ENCODE measurements at regions not wholly inside any gene's neighbourhood (a gene's known extent, or its start where the extent isn't known, plus 50 kb on each side); places are given as distances from the start of the nearest gene placed in this dataset.

DNA sequence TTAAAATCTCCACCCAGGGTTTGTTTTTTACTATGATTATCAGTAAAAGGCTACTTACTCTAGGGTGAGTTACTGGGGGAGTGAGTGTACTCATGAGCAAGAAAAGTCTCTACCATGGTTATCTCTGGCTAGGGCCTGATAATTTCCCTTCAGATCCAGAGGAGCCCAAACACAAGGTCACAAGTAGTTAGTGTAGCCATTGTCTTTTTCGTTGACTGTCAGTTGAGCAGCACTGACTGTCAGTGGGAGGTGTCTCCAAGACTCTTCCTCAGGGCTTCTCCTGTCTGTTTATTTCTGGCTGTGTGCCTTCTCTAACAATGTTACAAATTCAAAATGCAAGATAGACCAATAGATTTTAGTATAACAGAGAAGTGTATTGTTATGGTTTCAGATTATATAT is 181.2 kb upstream of the MIS18BP1 start:
- Histone ChIP-seq H3K9me3 (ENCODE audit: control insufficient read depth, insufficient read depth, low read length) (no peaks in the 10 kb centered on the region), H3K36me3 (ENCODE audit: insufficient read depth, low read length) (no peaks in the 10 kb centered on the region), H3K4me1 (ENCODE audit: insufficient read depth, low read length) (no peaks in the 10 kb centered on the region), H3K9ac (ENCODE audit: low read depth, low read length) (no peak overlapping the region)

DNA sequence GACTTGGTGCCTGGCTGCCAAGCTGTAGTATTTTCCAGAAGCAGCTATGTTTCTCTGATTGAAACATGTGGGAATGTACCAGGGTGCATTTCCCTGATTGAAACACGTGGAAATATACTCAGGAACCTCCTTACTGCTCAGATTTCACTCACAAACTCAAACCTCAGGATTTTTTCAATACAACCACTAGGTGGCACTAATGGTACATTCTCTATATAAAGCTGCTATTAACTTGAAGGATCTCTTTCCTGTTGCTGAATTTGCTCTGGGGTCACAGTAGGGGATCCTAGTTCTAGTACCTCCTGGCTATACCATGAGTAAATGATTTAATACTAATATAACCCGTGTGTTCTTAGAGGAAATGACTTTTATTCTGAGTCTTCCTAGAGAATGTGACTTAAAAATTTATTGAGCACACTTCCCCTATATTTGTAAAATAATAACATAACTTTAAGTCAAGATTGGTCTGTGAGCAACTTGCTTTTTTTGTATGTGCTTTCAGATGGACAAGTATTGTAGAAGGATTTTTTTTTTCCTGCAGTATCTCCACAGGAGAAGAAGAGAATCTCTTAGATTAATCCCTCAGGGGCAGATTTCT is 173.8 kb upstream of the MIS18BP1 start:
- Histone ChIP-seq H3K4me1 (ENCODE audit: insufficient read depth, low read length) (no peaks in the 10 kb centered on the region; the same call in 1 of the 2 replicates), H3K36me3 (ENCODE audit: insufficient read depth, low read length) (no peaks in the 10 kb centered on the region), H3K9ac (ENCODE audit: low read depth, low read length) (no peak overlapping the region), H3K9me3 (ENCODE audit: control insufficient read depth, insufficient read depth, low read length) (no peaks in the 10 kb centered on the region)

GRCh38 chr14:45406942-45407341 is 153.9 kb upstream of the MIS18BP1 start:
- Histone ChIP-seq H3K36me3 (ENCODE audit: insufficient read depth, low read length) (no peaks in the 10 kb centered on the region), H3K4me1 (ENCODE audit: insufficient read depth, low read length) (no peaks in the 10 kb centered on the region), H3K9ac (ENCODE audit: low read depth, low read length) (no peak overlapping the region), H3K9me3 (ENCODE audit: control insufficient read depth, insufficient read depth, low read length) (no peaks in the 10 kb centered on the region; the same call in none of the 2 replicates)

- H3K4me1 ChIP-seq (ENCODE audit: insufficient read depth, low read length): peaks cover 9% of the 10 kb centered on the region; the same call in 1 of the 2 replicates
- H3K9ac ChIP-seq (ENCODE audit: low read depth, low read length): no peak overlapping the region
- H3K9me3 ChIP-seq (ENCODE audit: control insufficient read depth, insufficient read depth, low read length): no peaks in the 10 kb centered on the region; the same call in 1 of the 2 replicates
- H3K36me3 ChIP-seq (ENCODE audit: insufficient read depth, low read length): no peaks in the 10 kb centered on the region
Observed at GRCh38 chr14:45400950-45401640, 148.1 kb upstream of the MIS18BP1 start.

DNA sequence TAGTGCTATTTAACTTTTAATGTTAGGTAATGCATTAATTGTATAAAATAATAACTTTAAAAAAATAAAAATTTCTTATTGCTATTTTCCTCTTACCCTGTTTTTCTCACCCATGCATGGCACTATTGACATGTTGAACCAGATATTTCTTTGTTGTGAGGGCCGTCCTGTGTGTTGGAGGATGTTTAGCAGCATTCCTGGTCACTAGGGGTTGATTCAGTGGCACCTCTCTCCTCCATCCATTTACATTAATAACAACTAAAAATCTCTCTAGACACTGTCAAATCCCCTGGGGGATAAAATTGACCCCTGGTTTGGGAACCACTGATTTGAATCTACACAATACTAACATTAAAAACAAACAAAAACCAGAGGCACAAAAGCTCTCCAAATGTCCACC is 147.5 kb upstream of the MIS18BP1 start:
- Histone ChIP-seq H3K4me1 (ENCODE audit: insufficient read depth, low read length) (peaks cover 9% of the 10 kb centered on the region; the same call in 1 of the 2 replicates), H3K9ac (ENCODE audit: low read depth, low read length) (no peak overlapping the region), H3K9me3 (ENCODE audit: control insufficient read depth, insufficient read depth, low read length) (no peaks in the 10 kb centered on the region), H3K36me3 (ENCODE audit: insufficient read depth, low read length) (no peaks in the 10 kb centered on the region)

DNA sequence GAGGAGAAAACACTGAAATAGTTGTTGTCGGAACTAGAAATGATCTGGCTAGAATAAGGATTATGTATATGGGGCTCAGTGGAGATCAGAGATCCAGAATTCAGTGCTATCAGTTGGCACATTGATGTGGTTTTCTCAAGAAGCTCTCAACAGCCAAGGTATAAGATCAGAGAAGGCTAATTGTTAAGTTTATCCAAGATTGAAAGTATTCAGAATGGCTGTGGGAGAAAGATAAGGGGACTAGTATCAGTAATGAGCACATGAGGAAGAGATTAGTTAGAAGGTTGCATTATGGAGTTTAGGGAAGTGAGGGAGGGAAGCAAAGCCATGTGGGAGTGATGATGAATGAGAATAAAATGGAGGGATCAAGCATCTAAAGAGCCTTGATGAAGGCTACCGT is 128.1 kb upstream of the MIS18BP1 start:
- no peaks in the 10 kb centered on the region for H3K9me3 ChIP-seq (ENCODE audit: control insufficient read depth, insufficient read depth, low read length)
- no peaks in the 10 kb centered on the region for H3K36me3 ChIP-seq (ENCODE audit: insufficient read depth, low read length)
- H3K4me1 ChIP-seq (ENCODE audit: insufficient read depth, low read length): no peaks in the 10 kb centered on the region
- no peak overlapping the region for H3K9ac ChIP-seq (ENCODE audit: low read depth, low read length)

DNA sequence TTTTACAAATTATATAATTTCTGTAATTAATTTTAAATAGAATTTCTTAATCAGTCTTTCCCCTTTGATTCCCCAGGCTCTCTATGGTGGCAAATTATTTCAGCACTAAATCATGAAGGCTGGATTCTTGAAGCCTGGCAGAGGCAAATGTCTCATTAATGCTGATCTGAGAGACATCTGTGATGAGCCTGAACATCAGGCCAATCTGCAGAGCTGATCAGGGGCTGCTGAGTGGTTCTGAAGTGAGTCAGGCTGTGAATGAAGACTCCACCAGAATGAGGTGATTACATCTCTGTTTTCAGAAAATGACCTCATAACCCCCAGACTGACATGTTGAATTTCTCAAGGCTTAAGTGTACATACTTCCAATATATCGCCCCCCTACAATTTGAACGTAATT is 124.2 kb upstream of the MIS18BP1 start:
- Histone ChIP-seq H3K36me3 (ENCODE audit: insufficient read depth, low read length) (no peaks in the 10 kb centered on the region), H3K9me3 (ENCODE audit: control insufficient read depth, insufficient read depth, low read length) (no peaks in the 10 kb centered on the region), H3K9ac (ENCODE audit: low read depth, low read length) (no peak overlapping the region), H3K4me1 (ENCODE audit: insufficient read depth, low read length) (no peaks in the 10 kb centered on the region; the same call in 1 of the 2 replicates)

DNA sequence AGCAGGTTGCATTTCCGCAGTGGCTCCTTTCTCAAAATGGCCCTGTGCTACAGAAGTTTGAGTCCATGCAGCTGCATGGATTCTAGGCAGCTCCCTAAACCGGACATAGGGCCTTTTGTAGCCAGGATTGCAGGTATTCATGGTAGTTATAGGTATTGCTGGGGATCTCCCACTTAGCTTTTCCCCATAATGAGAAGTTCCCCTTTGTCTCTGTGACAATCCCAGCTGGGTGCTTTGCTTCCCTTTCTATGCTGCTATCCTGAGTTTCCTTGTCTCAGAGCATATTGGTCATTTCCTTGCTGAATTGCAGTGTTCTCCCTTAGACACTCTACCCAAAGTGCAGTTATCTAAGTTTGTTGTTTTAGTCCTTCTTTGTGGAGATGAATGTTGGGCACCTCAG is 120.9 kb upstream of the MIS18BP1 start:
- Histone ChIP-seq H3K9ac (ENCODE audit: low read depth, low read length) (no peak overlapping the region), H3K4me1 (ENCODE audit: insufficient read depth, low read length) (peaks cover 3% of the 10 kb centered on the region), H3K9me3 (ENCODE audit: control insufficient read depth, insufficient read depth, low read length) (no peaks in the 10 kb centered on the region), H3K36me3 (ENCODE audit: insufficient read depth, low read length) (no peaks in the 10 kb centered on the region)

DNA sequence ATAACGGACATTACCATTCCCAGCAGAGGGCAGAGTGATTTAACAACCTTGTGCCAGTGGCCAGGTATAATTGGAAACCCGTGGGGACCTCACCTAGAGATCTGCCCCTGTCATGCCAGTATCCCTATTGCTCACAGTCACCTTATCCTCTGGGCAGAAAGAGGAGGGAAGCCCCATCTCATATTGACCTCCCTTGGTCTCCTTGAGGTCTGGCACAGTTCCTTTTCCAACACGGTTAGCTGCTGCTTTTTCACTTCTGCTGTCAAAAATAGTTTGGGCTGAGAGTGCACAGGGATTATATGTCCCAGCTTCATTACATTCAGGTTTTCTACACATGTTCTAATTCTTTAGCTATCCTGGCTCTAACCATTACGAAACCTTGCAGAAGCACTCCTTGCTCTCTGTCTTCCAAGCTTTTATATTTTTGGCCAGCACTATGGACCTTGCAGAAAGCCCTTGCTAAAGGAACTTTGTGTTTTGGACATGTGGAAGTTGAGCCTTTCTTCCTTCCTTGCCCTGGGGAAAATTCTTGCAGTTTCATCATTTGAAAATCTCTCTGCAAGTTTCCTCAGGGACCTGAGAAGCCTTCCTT is 111.7 kb upstream of the MIS18BP1 start:
- Histone ChIP-seq H3K4me1 (ENCODE audit: insufficient read depth, low read length) (no peaks in the 10 kb centered on the region), H3K36me3 (ENCODE audit: insufficient read depth, low read length) (no peaks in the 10 kb centered on the region), H3K9ac (ENCODE audit: low read depth, low read length) (no peak overlapping the region), H3K9me3 (ENCODE audit: control insufficient read depth, insufficient read depth, low read length) (no peaks in the 10 kb centered on the region)

DNA sequence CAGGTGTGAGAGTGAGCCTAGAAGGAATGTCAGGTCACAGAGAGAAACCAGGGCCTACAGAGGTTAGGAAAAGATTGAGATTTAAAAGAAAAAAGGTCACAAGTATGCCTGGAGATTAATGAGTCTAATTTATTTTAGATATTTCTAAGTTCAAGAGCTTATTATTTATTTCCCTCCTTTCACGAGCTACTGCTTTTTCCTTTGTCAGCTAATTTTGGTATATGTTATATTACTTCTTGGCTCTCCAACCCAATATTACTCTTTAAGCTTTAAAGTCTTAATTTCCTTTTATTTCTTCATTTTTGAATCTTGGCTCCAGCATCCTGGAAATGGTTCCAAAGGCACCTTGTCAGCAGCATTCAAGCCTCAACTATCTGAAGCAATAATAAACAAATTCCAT is 109.5 kb upstream of the MIS18BP1 start:
- H3K4me1 ChIP-seq (ENCODE audit: insufficient read depth, low read length): no peaks in the 10 kb centered on the region
- no peaks in the 10 kb centered on the region for H3K9me3 ChIP-seq (ENCODE audit: control insufficient read depth, insufficient read depth, low read length)
- H3K9ac ChIP-seq (ENCODE audit: low read depth, low read length): no peak overlapping the region
- no peaks in the 10 kb centered on the region for H3K36me3 ChIP-seq (ENCODE audit: insufficient read depth, low read length)

- Histone ChIP-seq H3K36me3 (ENCODE audit: insufficient read depth, low read length) (no peaks in the 10 kb centered on the region), H3K4me1 (ENCODE audit: insufficient read depth, low read length) (no peaks in the 10 kb centered on the region), H3K9ac (ENCODE audit: low read depth, low read length) (no peak overlapping the region), H3K9me3 (ENCODE audit: control insufficient read depth, insufficient read depth, low read length) (no peaks in the 10 kb centered on the region)
Observed at GRCh38 chr14:45361727-45362126, 108.7 kb upstream of the MIS18BP1 start.

DNA sequence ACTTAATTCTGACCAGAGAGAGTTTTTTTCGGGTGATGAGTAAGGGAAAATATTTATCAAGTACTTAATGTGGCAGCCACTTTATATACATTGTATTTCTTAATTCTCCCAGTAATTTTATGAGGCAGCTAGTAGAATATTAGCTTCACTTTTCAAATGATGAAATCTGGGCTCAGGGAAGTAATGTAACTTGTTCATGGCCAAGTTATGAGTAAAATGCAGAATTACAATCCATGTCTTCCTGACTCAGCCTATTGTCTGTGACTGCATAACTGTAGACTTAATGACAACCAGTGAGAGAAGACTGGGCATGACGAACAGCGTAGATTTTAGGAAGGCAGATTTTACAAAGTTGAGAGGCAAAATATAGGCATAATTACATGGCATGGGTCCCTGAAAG is 106.7 kb upstream of the MIS18BP1 start:
- Histone ChIP-seq H3K36me3 (ENCODE audit: insufficient read depth, low read length) (no peaks in the 10 kb centered on the region), H3K4me1 (ENCODE audit: insufficient read depth, low read length) (no peaks in the 10 kb centered on the region), H3K9me3 (ENCODE audit: control insufficient read depth, insufficient read depth, low read length) (no peaks in the 10 kb centered on the region), H3K9ac (ENCODE audit: low read depth, low read length) (no peak overlapping the region)

GRCh38 chr14:45332360-45332988 is 79.5 kb upstream of the MIS18BP1 start:
- no peak overlapping the region for H3K9ac ChIP-seq (ENCODE audit: low read depth, low read length)

GRCh38 chr14:45308745-45309397 is 55.9 kb upstream of the MIS18BP1 start:
- Histone ChIP-seq H3K36me3 (ENCODE audit: insufficient read depth, low read length) (no peaks in the 10 kb centered on the region), H3K4me1 (ENCODE audit: insufficient read depth, low read length) (no peaks in the 10 kb centered on the region), H3K9me3 (ENCODE audit: control insufficient read depth, insufficient read depth, low read length) (no peaks in the 10 kb centered on the region), H3K9ac (ENCODE audit: low read depth, low read length) (no peak overlapping the region)

More at GRCh38 chr14:45332360-45332988, 79.5 kb upstream of the MIS18BP1 start:
- Histone ChIP-seq H3K4me1 (ENCODE audit: insufficient read depth, low read length) (no peaks in the 10 kb centered on the region), H3K9me3 (ENCODE audit: control insufficient read depth, insufficient read depth, low read length) (no peaks in the 10 kb centered on the region; the same call in 1 of the 2 replicates), H3K36me3 (ENCODE audit: insufficient read depth, low read length) (no peaks in the 10 kb centered on the region)
